ENCODE measurements at regions not wholly inside any gene's neighbourhood (a gene's known extent, or its start where the extent isn't known, plus 50 kb on each side); places are given as distances from the start of the nearest gene placed in this dataset.
"Not testable (repeated sequence)": the region's sequence is repeated elsewhere in the genome, so short reads cannot be mapped to it uniquely, and the experiment has no call there.

DNA sequence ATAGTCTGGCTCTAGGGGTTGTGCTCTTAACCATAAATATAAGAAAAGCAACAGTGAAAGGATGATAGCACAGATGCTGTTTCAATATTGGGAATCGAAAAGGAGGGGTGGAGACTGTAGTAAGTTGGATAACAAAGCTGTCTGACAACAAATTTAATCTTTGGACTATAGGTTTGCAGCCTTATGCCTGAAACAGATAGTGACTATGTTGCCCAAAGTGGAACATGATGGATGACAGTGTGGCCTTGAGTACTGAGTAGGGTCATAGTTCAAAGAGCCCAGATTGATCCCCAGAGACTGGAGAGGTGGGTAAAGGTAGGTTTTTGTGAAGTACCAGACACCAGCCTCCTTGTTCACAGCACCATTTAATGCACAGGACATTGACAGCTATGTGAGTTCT is 144.0 kb upstream of the PALMD start:
- DNase-seq = no peak

DNA sequence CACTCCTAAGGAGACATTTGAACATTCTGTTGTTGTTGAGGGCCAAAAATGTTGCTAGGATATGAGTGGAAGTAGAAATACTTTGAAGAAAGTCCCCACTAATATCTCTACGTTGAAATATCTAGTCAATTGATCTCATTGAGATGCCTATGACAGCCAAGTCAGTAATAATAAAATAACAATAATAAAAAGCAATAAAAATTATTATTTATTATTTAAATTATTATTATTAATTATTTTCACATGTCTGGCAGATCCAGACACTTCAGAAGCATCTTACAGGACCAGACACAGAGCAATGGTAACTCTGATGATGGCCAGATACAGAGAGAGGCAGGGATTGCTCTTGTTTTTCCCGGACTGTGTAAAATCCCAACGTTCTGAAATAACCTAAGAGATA is 143.5 kb upstream of the PALMD start:
- no peak for DNase-seq

DNA sequence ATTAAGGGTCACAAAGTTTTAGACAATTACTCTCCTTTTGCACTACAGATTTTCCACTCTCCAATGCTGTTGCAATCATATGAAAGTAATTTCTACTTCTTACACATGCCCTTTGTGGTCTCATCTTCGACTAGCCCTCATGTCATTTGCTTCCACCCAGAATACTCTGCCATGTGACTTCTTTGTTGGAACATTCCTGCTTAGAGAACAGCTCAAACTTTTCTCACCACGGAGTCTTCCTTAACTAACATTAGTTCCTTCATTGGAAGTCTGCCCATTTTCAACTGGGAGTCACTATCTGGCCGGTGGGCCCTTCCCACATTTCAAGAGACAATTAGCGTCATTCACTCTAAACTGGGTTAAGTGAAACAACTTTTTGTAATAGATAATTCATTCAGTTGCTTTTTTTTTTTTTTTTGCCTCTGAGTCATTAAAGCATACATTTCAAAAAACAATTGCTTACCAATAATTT is 142.6 kb upstream of the PALMD start:
- no peak for DNase-seq

DNA sequence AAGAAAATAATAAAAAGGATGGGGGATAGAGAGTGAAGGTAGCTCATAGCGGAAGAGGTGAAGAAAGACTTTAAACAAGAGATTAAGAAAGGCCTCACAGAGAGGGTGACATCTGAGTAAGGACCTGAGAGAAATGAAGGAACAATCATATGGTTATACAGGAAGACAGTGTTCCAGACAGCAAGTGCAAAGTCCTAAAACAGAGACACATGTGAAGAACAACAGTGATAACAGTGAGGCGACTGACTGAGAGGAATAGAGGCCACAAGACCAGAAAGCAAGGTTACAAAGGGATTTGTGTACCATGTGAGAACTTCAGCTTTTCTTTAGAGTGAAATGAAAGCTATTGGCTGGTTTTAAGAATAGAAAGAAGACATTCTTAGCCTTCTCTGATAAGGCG is 141.6 kb upstream of the PALMD start:
- DNase-seq = no peak

DNA sequence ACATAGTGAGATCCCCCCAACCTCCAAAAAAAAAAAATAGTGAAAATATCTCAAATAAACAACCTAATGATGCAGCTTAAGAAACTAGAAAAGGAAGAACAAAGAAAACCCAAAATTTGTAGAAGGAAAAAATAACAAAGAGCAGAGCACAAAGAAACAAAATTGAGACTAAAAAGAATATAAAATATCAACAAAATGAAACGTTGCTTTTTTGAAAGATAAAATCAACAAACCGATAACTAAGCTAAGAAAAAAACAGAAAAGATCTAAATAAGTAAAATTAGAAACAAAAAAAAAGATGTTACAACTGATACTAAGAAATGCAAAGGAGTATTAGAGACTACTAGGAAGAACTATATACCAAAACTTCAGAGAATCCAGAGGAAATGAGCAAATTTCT is 139.3 kb upstream of the PALMD start:
- DNase-seq = no peak

DNA sequence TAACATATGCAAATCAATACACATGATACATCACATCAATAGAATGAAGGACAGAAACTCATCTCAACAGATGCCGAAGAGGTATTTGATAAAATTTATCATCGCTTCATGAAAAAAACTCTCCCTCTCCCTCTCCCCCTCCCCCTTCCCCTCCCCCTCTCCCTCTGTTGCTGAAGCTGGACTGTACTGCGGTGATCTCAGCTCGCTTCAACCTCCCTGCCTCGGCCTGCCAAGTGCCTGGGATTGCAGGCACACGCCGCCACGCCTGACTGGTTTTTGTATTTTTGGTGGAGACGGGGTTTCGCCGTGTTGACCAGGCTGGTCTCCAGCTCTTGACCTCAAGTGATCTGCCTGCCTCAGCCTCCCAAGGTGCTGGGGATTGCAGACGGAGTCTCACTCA is 138.5 kb upstream of the PALMD start:
- DNase-seq = not testable (repeated sequence)

DNA sequence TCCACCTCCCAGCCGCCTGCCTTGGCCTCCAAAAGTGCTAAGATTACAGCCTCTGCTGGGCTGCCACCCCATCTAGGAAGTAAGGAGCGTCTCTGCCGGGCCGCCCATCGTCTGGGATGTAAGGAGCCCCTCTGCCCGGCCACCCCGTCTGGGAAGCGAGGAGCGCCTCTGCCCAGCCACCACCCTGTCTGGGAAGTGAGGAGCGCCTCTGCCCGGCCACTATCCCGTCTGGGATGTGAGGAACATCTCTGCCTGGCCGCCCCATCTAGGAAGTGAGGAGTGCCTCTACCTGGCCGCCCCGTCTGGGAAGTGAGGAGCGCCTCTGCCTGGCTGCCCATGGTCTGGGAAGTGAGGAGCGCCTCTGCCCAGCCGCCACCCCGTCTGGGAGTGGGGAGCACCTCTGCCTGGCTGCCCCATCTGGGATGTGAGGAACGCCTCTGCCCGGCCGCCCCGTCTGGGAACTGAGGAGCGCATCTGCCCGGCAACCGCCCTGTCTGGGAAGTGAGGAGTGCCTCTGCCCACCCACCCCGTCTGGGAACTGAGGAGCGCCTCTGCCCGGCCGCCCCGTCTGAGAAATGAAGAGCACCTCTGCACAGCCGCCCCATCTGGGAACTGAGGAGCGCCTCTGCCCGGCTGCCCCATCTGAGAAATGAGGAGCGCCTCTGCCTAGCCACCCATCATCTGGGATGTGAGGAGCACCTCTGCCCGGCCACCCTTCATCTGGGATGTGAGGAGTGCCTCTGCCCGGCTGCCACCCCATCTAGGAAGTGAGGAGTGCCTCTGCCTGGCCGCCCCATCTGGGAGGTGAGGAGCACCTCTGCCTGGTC is 137.8 kb upstream of the PALMD start:
- DNase-seq = no peak

DNA sequence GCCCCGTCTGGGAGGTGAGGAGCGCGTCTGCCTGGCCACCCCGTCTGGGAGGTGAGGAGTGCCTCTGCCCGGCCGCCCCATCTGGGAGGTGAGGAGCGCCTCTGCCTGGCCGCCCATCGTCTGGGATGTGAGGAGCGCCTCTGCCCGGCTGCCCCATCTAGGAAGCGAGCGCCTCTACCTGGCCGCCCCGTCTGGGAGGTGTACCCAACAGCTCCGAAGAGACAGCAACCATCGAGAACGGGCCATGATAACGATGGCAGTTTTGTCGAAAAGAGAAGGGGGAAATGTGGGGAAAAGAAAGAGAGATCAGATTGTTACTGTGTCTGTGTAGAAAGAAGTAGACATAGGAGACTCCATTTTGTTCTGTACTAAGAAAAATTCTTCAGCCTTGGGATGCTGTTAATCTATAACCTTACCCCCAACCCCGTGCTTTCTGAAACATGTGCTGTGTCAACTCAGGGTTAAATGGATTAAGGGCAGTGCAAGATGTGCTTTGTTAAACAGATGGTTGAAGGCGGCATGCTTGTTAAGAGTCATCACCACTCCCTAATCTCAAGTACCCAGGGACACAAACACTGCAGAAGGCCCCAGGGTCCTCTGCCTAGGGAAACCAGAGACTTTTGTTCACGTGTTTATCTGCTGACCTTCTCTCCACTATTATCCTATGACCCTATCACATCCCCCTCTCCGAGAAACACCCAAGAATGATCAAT is 137.0 kb upstream of the PALMD start:
- not testable (repeated sequence) for DNase-seq

DNA sequence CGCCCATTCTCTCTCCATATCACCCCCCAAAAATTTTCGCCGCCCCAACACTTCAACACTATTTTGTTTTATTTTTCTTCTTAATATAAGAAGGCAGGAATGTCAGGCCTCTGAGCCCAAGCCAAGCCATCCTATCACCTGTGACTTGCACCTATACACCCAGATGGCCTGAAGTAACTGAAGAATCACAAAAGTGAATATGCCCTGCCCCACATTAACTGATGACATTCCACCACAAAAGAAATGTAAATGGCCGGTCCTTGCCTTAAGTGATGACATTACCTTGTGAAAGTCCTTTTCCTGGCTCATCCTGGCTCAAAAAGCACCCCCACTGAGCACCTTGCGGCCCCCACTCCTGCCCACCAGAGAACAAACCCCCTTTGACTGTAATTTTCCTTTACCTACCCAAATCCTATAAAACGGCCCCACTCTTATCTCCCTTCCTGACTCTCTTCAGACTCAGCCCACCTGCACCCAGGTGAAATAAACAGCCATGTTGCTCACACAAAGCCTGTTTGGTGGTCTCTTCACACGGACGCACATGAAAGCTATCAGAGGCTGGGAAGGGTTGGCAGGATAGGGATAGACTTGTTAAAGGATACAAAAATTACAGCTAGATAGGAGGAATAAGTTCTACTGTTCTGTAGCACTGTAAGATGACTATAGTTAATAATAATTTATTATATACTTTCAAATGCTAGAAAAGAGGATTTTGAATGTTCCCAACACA is 130.9 kb upstream of the PALMD start:
- not testable (repeated sequence) for DNase-seq

DNA sequence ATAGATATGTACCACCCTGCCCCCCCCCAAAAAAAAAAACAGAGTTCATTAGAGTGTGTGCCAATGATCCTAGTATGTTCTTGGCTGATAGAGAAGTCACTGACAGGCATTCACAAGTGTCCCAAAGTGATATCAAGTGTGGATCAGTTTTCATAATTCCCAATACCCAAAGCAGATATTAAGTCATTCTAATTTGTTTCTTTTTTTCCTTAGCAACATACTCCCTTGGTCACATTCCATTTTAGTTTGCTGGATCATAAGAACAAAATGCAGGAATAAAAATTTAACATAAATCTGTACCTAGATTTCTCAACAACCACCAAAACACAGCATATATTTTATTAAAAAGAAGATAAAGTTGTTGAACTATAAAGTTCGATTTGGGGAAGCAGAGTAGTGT is 129.8 kb upstream of the PALMD start:
- no peak for DNase-seq

DNA sequence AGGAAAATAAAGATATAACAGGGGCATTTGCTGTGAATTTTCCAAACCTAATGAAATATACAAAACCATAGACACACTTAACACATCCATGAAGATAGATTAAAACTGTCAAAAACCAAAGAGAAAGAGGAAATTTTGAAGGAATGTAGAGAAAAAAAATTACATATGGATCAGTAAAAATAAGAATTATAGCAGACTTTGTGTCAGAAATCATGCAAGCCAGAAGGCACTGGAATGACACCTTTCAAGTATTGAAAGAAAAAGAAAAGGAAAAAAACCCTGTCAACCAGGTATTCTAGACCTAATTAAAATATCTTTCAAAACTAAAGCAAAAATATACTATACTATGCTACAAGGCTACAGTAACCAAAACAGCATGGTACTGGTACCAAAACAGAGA is 125.8 kb upstream of the PALMD start:
- DNase-seq = no peak

DNA sequence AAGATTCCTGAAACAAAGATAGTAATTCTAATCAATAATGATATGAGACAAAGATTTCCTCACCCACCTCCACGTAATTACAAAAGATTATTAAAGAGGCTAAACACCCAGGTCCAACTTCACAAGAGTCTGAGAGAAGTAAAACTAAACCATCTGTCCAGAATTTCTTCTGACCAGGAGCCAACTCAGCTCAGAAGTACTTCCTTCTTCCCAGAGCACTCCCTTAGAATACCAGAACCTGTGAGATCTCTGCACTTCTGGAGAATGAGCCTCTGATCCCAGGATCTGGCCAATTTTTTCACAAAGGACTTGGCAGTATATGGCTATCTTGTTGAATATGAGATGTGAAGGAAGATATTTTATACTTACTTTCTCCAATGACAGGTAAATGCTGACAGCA is 120.6 kb upstream of the PALMD start:
- DNase-seq = no peak

DNA sequence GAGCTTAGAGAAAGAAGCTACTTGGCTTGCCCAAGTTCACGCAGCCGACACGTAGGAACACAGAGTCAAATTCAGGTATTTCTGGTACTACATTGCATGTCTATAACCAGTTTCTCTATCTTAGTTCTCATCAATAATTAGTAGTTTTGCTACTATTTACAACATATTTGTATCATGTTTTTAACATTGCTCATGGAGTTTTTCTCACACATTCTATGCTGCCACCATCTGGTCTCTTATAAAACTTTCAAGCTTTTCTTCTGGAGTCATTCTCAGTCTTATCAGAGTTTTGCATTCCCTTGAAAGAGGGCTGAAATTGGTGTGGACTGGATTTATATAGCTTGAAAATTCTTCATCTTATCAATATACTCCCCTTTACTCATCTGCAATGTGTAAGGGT is 118.8 kb upstream of the PALMD start:
- DNase-seq = no peak

DNA sequence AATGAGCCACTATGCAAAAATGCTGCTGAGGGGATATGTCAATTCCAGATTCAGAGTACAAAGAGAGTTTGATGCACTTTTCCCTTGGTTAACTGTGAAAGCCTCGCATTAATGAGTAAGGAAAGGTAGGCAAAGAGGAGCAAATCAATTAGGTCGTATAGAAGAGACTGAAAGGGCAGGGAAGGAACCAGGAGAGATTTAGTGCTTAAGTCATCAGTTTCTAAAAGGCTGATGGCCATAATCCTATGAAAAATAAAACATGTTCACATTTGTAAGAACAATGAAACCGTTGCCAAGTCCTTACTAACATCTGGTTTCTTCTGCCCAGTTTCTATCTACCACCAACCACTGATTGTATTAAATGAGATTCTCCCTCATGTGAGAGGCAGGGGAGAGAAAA is 118.4 kb upstream of the PALMD start:
- DNase-seq = no peak

DNA sequence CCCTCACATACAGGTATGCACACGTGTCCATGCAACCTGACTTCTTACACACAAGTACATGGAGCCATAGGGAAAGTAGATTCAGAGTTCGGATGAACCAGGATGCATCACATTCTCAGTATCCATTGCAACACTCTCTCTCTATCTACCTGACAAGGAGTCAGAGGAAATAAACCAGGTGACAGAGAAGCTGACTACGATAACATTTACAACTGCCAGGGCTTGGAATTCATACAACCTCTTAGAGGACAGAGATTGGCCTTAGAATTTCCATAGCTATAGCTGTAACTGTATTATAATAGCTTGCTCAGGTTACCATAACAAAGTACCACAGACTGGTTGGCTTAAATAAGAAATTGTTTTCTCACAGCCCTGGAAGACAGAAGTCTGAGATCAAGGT is 116.9 kb upstream of the PALMD start:
- no peak for DNase-seq

DNA sequence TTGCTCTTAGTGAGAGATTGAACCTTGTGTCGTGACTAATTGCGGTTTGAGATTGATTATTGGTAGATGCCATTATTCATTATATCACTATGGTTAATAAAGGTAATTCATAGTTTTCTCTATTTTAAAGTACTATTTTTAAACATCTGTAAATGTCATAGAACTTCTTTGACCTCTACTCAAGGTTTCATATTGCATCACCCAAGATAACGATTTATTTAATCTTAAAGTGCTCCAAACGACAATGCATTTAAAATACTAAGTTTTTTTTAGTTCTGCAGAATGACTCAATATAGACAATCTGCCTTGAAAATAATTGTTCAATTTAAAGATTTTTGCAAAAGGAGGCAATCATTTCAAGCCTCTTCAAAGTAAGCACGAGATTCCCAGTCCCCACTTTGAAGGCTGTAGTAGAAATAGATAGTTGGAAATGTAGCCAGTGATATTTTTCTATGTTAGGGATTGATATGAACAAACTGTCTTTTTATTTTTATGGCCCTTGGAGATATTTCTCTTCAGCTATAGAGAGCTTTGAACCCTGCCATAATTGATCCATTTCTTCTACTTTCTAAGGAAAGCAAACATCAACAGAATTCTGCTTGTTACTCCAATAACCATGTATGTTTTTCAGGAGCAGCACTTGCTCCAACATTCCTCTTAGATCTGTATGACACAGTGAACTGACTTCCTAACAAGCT is 114.2 kb upstream of the PALMD start:
- DNase-seq = no peak

DNA sequence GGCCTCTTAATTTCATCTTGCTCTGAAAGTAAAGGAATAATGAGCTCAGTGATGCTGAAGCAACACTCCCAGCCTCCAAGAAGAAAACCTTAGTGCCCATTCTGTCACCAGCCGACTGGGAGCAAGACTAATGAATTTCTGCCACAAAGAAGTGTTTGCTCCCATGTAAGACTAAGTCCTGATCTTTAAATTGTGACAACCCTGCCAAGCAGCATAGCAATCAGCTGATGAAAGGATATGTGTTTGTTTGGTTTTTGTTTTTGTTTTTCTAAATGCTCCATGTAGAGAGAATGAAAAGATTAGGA is 113.7 kb upstream of the PALMD start:
- DNase-seq = no peak

DNA sequence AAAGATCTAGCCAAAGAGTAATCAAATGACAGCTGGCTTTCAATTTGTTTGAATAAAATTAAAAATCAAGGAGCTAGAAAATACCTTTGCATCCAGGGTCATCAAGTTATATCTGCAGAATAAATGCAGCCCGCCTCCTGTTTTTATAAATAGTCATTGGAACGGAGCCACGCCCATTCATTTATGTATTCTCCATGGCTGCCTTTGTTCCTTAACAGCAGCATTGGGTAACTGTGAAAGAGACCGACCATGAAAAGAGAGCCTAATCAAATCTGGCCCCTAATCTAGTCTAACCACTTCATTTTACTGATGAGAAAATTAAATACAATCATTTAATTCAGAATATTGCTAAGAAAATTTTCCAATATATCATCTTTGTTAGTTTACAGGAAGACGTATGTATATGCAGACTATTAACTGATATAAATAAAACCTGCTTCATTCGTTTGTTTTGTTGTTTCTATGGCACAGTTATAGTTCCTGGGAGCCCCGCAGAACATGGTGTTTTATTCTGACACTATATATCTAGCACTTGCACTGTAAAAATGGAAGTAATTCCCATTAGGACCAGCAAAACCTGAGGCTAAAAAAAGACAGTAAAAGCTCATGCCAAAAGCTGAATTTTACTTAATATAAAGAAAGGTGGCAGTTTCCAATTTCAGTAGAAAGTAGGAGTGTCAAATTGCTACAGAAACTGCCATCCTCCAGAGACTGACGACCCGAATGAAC is 111.8 kb upstream of the PALMD start:
- DNase-seq = no peak

DNA sequence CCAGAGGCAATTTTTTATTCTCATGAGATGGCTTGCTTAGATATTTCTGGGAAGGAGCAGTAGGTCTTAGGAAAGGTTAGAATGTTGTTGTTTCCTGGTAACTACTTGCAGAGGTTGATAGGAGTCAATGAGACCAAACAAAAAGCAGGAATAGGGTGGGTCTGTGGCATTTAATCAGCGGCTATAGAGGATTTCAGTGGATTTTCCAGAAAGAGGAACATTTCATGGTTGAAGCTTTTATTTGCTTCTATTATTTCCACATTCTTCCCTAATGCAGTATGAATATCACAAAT is 111.3 kb upstream of the PALMD start:
- no peak for DNase-seq

DNA sequence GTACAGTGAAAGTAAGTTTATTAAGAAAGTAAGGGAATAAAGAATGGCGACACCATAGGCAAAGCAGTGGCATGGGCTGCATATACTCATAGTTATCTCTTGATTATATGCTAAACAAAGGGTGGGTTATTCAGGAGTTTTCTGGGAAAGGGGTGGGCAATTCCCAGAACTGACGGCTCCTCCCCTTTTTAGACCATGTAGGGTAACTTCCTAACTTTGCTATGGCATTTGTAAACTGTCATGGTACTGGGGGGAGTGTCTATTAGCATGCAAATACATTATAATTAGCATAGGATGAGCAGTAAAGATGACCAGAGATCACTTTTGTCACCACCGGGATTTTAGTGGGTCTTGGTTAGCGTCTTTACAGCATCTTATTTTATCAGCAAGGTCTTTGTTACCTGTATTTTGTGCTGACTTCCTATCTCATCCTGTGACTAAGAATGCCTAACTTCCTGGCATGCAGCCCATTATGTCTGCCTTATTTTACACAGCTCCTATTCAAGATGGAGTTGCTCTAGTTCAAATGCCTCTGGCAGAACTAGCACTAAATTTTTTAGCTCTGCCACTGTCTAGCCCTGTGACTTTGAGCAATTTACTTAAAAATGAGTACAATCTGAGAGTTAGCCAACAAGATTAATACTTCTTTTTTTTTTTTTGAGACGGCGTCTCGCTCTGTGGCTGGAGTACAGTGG is 110.3 kb upstream of the PALMD start:
- DNase-seq = no peak

DNA sequence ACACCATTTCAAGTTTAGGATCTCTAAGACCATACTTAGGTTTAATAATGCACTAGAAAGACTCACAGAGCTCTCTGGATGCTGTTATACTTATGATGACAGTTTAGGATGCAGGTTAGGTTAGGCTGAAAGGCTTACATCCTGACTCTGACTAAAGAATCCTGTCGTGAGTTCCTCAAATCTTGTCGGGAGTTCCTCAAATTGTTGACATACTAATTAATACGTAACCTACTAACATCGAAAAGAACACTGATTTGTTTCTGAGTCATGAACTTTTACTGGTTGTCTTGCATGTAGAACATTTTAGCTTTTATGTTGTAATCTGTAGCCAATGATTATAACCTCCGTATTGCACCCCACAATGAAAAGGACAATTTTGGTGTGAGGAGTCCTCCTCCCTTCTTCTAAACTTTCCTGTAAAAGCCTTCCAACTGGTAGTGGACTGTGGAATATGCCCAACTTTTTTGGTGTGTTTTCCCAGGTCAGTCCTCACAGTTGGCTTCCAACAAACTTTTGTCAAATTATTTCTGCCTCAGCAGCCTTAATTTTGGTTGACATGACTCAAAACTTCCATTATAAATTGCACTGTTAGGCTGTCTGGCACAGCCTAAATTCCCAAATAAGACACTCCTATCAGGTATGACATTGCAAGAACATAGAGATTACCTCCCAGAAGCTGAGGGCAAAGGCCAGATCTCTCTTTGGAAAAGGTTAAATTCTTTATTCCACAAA is 107.9 kb upstream of the PALMD start:
- no peak for DNase-seq

All from occipital lobe (tissue), 1 donor.